D721Med (cell line): ENCODE measurements at regions not wholly inside any gene's neighbourhood (a gene's known extent, or its start where the extent isn't known, plus 50 kb on each side); places are given as distances from the start of the nearest gene placed in this dataset.

Experiments
- DNase-seq: peaks from one replicate; pipeline ENCODE4 v3.0.0; 2011; ENCODE audit warnings: low spot score; ENCODE audit not compliant: insufficient read length
- FAIRE-seq: peaks from 2 replicates; lab custom pipeline; 2011; peaks lifted over from hg19 to GRCh38; lab: Jason Lieb, UNC
- TF ChIP-seq, protein P1 (sequence below): IDR thresholded peaks from 2 replicates; pipeline ENCODE4 v1.5.1; 2012; ENCODE audit warnings: mild to moderate bottlenecking, control low read depth; ENCODE audit not compliant: insufficient read depth; ENCODE audit errors: missing control alignments

DNA sequence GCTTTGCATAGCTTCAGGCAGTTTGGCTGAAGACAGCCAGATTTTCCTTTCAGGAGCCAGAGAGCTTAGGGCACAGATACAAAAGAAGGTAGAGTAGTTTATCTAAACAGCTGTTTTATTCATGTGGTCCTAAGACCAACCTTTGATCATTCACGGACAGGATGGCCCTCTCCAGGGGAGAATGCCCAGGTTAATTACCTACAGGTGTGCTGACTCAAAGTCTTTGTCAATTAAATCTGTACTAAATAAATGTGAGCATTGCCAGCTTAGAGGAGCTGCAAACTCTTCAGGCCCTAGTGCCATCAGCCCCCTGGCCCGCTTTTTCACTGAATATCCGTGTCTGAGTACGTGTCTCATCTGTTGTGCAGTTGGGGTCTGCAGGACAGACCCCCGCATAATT is 554.7 kb downstream of the NUP35 start:
- FAIRE-seq (no peak), DNase-seq (no peak)
- TF ChIP-seq, protein P1, sequence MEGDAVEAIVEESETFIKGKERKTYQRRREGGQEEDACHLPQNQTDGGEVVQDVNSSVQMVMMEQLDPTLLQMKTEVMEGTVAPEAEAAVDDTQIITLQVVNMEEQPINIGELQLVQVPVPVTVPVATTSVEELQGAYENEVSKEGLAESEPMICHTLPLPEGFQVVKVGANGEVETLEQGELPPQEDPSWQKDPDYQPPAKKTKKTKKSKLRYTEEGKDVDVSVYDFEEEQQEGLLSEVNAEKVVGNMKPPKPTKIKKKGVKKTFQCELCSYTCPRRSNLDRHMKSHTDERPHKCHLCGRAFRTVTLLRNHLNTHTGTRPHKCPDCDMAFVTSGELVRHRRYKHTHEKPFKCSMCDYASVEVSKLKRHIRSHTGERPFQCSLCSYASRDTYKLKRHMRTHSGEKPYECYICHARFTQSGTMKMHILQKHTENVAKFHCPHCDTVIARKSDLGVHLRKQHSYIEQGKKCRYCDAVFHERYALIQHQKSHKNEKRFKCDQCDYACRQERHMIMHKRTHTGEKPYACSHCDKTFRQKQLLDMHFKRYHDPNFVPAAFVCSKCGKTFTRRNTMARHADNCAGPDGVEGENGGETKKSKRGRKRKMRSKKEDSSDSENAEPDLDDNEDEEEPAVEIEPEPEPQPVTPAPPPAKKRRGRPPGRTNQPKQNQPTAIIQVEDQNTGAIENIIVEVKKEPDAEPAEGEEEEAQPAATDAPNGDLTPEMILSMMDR = no peak

DNA sequence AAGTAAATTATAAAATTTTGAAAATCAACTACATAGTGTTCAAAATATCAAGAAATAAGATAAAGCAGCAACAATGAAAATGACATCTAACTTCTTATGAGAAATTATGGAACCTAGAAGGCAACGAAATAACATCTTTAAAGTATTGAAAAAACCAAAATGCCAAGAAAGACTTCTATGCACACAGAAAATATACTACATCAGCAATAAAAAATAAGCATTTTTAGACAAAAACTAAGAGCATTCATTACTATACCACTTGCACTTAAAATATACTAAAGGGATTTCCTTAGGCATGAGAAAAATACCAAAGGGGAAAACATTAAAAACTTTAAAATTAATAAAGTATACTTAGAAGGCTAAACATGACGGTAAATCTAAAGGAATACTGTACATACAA is 556.3 kb downstream of the NUP35 start:
- DNase-seq (no peak), FAIRE-seq (no peak)
- TF ChIP-seq, protein P1 = no peak

DNA sequence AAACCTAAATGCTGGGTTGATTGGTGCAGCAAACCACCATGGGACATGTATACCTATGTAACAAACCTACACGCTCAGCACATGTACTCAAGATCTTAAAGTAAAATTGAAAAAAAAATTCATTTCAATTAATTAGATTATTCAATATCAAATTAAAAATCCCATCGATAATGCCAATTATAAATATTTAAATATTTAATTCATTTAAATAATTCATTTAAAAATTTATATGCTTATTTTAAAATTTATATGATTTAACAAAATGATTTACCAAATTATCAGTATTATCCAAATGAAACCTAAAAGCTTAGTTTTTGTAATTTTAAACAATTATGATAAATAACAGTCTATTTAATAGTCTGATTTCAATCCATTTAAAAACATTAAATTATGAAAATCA is 560.4 kb downstream of the NUP35 start:
- DNase-seq (no peak), FAIRE-seq (no peak)
- TF ChIP-seq, protein P1 = no peak

DNA sequence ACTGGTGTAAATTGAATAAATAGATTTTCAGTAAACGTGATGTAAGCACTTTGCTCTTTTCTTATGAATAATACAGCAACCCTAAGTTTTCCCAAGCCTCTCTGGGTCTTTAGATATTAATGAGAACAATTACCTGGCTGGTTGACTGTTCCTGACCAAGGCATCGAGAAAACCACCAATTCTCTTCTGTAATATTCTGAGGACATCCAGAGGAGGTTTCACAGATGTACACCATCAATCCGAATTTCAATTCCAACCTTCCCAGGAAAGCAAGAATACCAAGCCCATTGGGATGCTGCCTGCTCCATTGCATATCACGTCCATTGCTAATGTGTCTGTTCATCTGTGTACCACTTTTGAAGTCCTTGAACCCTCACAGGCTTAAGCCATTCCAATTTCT is 571.8 kb downstream of the NUP35 start:
- FAIRE-seq = no peak
- no peak for DNase-seq
- TF ChIP-seq, protein P1 = no peak

DNA sequence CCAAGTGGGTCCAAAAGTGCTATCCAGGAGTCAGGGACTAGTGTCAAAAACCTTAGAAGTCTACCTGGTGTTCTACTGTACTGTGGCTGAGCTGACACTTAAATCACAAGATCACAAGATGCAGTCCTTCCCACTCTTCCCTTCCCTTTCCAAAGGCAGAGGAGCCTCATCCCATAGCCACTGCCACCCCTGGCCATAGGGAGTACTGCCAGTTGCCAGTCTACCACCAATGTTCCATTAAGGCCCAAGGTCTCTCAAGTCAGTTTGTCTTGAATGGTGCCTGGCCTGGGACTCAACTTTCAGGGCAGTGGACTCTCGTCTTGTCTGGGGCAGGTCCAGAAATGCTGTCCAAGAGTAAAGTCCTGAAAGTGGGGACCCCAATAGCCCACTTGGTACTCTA is 585.6 kb downstream of the NUP35 start:
- FAIRE-seq (no peak), DNase-seq (no peak)
- TF ChIP-seq, protein P1 = no peak

GRCh38 chr2:183718246-183718645 is 594.0 kb downstream of the NUP35 start:
- no peak for DNase-seq
- TF ChIP-seq, protein P1 = no peak
- no peak for FAIRE-seq

- DNase-seq (no peak), FAIRE-seq (no peak)
- TF ChIP-seq, protein P1 = no peak
These were observed 599.0 kb downstream of the NUP35 start for GRCh38 chr2:183723278-183723677.
